GF-D8 (cell line): ENCODE measurements at regions not wholly inside any gene's neighbourhood (a gene's known extent, or its start where the extent isn't known, plus 50 kb on each side); places are given as distances from the start of the nearest gene placed in this dataset.

Experiments used
- DNase-seq: peaks from one replicate; lab custom pipeline; 2025; lab: John Stamatoyannopoulos, UW

DNA sequence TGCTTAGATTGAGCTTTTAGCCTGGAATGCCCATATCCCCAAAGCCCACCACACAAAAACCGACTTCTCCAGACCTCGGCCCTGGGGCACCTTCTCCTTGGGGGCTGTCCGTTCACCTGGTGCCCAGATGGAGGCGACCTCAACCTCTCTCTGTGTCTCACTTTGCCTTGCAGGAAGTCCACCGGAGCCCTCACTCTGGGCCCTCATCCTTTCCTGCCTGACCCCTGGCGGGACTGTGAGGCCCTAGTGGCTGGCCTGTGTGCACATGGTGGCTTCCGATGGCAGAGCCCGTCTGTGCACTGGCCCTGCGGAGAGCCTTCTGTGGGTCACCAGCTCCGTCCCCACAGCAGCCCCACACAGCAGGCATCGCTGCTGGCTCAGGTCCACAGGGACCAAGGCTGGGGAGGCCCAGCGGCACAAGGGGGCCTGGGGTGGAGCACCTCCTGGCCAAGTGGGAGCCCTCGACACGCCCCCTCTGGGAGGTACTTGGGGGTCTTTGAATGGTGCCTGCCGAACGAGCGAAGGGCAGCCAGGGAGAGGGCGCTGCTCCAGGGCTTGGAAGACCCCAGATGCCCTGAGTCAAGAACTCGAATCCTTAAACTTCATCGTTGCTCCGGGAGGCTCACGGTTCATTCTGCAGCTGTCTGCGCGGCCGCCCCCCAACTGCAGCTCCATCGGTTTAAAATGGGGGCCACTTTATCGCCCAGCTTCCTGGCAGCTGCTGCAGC is 97.2 kb upstream of the ADRA2C start:
- DNase-seq, result no peak

DNA sequence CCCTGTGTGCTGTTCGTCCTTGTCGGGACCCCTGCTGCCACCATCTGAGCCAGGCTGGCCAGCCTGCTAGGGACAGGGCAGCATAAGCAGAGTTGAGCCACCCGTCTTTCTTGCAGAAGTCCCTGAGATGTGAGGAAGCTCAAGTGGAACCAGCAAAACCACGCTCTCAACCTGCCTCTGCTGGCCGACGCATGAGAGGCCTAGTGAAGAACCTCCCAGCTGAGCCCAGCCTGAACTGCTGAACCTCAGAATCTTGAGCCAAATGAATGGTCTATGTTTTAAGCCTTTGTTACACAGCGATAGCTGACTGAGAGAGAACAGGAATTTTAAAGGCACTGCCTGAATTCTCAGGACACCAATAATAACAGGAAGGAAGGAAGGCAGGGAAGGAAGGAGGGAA is 98.9 kb upstream of the ADRA2C start:
- DNase-seq, result no peak

DNA sequence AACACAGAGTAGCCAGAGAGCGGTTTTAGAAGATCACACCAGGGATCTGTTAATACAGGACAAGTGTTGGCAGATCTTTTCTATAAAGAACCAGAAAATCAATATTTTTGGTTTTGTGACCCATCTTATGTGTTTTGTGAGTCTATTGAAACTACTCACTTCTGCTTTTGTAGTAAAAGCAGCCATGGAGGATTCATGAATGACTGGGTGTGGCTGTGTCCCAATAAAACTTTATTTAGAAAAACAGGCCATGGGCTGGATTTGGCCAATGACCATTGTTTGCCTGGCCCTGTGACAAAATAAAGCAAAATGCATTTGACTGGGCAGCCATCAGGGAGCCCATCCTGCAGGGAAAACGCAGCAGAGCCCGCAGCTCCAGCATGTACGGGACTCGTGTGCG is 99.9 kb upstream of the ADRA2C start:
- DNase-seq, result no peak

DNA sequence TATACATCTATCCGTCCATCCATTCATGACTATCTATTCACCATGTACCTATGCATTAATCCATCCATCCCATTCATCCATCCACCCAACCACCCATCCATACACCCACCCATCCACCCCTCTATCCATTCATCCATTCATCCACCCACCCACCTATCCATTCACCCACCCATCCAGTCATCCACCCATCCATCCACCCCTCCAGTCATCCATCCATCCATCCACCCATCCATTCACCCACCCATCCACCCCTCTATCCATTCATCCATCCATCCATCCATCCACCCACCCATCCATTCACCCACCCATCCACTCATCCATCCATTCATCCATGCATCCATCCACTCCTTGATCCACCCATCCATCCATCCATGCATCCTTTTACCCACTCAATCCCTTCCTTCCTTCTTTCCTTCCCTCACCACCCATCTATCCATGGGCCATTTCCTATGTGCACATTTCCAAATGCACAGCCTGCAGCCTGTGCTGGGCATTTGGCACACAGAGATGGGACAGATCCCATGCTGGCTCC is 100.8 kb upstream of the ADRA2C start:
- no peak for DNase-seq

DNA sequence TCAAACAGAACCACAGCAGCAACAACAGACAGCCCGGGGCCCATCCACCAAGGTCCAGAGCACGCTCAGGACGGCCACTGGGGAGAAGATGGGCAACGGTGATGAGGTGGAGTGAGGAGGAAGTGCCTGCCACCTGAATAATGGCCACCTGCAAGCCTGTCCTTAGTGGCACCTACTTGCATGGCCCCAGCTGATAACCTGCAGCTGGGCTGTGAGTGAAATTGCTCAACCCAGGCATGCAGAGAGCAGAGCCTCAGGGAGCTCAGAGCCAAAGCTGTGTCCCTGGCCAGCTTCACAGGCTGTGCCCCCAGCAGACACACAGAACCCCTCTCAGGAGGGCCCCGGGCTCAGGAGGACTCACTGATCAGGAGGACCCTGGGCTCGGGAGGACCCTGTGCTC is 102.4 kb upstream of the ADRA2C start:
- no peak for DNase-seq

DNA sequence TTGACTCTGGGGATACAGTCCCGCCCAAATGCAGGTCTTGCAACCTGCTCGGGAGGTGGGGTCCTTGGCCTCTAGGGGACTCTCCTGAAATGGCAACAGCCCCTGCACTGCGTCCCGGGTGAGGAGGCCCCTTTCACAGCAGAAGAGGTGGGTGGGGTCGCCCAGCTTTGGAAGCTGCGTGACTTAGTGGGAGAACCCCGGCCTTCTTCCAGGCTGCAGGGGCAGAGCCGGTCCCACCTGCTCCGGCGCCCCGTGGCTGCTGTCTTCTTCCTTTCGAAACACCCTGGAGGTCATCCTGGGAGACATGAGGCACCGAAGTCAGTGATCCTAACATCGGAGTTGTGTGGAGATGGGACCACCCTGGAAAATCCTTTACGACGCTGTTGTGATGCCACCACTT is 103.7 kb upstream of the ADRA2C start:
- no peak for DNase-seq

DNA sequence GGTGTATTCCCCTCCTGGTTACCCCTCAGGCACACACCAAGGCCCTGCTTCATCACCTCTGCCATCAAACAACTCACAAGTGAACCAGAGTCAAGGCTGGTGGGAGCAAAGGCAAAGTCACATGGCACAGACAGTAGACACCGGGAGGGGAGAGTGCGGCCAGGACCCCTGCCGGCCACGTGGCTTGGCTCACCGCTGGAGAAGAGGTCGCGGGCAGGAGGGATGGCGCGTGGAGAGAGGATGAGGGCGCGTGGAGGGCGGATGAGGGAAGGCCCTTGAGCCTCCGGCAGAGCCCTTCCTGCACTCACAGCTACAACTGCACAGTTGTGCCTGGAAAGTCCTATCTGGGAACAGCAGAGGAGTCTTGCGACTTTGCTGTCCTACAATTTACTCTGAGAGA is 104.2 kb upstream of the ADRA2C start:
- DNase-seq, result no peak

DNA sequence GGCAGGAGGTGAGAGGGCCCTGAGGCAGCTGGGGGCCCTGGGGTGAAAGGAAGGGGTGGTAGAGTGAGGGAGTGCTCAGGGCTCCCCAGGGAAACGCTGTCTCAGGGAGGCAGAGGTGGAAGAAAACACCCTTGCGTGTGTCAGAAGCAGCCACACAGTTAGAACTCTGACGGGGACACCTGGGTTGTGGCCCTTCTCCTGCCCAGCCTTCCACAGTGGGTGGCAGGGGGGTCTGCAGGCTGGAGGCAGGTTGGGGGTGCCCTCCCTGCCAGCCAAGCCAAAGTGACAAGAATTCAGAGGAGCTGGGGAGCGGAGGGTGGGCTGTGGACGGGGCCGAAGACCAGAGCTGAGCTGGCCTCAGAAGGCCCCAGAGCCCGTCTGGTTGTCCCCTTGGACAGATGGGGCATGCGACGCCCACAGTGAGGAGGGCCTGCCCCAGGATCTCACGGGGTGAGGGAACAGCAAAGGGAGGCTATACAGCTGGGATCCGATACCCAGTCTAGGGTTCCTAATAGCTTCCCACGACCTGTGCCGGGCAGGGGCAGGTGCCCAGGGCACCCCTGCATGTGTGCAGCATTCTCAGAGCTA is 105.2 kb upstream of the ADRA2C start:
- no peak for DNase-seq

DNA sequence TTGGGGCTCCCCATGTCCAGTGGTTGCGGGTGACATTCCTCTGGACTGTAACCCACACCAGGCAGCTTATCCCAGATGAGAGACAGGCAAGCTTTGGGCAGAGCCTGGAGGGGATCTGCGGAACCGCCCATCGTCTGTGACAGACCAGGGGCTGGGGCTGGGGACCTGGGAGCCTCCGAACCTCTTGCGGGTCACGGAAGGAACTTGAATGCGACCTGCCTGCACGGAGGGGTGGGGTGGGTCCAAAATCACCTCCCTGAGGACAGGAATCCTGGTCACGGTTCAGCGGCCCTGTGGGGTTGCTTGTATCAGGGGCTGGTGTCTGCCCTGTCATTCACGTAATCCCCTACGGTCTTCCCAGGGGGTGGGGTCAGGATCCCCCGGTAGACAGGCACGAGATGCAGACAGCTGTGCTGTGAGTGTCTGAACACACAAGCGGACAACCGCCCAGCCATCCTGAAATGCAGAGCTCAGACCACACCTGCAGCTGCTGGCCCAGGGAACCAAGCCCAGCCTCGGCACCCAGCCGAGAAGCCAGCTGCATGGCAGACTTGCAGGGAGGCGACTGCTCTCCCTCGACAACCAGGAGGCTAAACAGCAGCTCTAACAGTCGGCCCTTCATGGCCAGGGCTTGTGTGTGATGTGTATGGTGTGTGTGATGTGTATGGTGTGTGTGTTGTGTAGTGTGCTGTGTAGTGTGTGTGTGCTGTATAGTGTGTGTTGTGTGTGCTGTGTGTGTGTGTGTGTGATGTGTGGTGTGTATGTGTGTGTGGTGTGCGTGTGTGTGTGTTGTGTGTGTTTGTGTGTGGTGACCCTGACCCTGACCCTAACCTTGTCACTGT is 105.9 kb upstream of the ADRA2C start:
- DNase-seq, result no peak

DNA sequence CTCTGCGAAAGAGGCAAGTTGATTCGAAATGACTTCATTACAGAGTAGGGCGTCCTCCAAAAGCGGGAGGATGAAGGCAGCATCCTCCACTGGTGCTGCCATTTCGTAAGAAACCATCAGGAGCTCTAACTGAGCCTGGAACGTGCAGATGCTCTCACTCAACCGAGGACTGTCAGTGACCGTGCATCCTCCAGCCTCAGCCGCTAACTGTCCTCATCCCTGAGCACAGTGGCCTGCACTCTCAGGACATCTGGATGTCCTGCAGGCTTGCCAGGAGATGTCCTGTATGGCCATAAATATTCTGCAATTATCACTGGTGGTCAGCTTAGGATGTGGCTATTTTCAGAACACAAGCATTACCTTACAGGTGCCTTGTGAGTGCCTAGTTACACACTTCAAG is 107.1 kb upstream of the ADRA2C start:
- no peak for DNase-seq

DNA sequence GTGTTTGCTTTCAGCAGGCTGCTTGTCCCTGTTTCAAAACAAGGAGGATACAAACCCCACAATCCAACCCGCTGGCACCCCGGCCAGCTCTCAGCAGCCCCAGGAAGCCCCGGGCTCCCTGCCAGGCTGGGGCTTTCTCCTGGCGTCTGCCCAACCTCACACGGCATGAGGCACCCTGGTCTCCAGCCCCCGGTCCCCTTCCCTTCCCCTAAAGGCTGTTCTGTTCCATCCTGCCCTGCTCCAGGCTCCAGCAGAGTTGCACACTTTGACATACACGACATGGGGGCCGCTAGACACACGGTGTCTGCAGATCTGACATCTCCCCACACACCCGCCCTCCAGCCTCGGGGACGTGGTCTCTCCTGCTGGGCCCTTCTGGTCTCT is 107.7 kb upstream of the ADRA2C start:
- no peak for DNase-seq

DNA sequence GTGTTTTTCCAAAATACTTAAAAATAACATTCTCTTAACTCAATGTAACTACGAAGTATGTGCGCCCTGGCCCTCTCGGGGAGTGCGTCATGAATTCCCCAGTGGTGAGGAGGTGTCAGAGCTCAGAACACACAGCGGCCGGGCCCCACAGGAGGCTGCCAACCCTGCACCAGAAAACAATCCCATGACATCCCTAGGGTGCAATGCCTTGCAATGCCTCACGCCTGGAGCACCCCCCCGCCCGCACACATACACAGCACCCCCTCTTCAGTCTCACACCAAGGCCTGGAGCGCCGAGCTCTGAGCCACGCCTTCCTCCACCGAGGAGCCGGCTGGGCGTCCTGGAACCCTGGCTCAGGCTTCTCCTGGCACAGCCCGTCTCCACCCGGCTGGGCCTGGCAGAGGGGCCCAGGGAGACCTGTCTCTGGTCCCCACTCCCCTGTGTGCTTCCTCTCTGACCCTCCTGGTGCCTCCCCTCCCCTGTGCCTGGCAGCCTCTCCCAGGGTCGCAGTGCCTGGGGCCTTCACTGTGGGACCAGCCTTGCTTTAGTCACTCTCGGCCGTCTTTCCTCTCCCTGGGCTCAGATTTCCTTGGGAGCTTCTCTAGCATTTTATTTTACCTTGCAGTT is 108.2 kb upstream of the ADRA2C start:
- no peak for DNase-seq

DNA sequence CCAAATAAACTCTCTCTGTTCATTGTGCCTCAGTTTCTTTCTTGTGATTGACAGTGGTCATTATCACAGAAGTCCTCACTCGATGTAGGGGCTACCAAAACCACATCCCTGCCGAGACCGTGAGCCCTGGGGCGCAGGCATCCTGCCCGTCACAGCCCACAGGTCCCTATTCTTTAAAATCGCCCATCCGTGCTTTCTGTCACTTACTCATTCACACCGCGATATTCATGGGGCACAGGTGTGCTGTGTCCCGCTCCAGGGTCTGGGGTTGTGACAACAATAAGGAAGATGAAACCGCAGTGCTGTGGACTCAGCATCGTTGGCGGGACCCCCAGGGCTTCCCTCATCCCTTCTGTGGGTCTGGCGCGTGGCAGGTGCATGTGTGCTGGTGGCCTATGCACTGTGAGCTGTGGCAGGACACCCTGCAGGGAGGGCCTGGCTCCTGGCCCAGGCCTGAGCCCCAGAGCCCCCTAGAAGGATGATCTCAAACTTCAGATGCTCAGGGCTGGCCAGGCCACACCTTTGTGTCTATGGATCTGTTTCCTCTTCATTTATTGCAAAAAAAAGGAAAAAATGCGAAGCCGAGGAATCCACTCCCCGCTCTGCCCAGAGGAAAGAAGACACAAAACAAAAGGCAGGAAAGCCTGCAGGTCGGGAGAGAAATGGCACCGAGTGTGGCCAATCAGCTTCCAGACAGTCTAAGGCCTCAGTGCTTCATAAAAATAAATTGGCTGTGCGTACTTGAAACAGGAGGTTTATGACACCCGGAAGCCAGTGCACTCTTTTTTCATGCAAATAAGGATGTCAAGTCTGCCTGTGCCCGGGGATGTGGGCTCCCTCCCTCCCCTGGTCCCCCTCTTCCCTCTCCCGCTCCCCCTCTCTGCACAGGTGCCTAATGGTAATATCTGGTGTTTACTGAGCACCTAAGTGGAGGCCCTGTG is 109.5 kb upstream of the ADRA2C start:
- DNase-seq, result no peak

DNA sequence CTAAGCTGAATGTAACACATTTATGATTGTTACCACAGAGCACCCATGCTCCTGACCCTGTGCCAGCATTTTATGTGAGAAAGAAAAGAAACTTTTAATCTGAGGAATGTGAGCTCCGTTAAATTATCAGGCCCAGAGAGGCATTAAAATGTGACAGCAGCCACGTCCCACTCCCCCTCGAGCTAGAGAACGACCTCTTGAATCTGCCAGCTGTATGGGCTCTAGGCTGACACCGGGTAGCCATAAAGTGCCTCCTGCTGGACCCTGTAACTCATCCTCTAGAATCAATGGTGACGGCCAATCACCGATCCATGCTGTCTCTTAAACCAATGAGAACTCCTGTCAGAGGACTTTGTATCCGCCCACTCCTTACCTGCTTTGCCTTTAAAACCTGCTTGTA is 110.2 kb upstream of the ADRA2C start:
- no peak for DNase-seq

DNA sequence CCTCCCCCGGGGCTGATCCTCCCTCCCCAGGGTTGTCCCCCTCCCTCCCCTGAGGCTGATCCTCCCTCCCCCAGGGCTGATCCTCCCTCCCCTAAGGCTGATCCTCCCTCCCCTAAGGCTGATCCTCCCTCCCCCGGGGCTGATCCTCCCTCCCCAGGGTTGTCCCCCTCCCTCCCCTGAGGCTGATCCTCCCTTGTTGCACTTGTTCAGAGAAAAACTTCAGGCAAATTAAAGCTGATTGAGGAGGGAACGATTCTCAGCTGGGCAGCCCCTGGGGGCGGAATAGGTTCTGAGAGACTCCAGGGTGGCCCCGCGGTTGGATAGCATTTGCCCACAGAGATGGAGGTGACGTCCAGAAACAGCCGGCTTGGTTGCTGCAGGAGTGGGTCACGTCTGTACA is 110.7 kb upstream of the ADRA2C start:
- no peak for DNase-seq

DNA sequence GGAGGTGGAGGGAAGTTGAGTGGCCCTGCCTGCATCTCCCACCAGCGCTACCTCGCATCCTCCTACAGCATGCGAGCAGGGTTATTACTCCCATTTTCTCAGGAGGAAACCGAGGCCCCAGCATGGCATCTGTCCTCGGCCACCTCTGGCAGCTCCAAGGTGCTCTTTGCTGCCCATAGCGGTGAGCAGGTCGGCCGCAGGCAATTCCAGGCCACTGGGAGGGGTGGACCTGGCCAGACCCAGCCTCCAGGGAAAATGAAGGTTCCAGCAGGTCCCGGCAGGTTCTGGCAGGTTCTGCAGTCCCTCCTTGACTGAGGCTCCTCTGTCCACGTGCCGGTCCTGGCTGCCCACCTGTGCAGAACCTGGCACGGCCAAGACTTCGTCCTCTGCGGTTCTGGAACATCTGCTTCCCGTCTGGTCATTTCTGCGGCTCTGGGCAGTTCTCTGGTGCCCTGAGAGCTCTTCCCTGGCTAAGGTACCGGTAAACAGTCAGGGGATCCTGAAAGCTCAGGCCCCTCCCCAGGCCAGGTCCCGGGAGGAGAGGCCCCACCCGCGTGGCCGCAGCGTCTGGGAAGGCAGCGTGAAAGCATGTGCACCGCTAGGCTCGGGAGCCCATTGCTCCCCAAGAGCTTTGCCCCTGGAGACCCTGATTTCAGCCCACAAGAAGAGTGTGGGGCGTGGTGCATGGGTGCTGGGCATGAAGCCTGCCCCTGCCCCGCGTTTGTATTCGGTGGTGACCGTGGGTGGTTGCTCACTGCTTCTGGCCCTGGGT is 112.0 kb upstream of the ADRA2C start:
- DNase-seq, result no peak

DNA sequence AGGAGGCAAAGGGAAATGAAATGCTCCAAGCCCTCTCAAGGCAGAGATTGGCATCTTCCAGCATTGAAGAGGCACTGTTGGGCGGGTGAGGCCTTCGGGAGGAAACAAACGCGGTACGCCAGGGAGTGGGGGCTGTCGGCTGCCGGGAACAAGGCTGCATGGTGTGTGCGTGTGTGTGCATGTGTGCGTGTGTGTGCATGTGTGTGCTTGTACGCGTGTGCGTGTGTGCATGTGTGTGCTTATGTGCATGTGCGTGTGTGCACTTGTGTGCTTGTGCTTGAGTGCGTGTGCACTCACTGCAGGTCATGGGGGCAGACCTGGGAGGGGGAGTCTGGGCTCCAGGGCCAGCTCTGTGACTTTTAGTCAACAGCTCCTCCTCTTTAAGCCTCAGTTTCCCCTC is 113.6 kb upstream of the ADRA2C start:
- DNase-seq, result no peak

DNA sequence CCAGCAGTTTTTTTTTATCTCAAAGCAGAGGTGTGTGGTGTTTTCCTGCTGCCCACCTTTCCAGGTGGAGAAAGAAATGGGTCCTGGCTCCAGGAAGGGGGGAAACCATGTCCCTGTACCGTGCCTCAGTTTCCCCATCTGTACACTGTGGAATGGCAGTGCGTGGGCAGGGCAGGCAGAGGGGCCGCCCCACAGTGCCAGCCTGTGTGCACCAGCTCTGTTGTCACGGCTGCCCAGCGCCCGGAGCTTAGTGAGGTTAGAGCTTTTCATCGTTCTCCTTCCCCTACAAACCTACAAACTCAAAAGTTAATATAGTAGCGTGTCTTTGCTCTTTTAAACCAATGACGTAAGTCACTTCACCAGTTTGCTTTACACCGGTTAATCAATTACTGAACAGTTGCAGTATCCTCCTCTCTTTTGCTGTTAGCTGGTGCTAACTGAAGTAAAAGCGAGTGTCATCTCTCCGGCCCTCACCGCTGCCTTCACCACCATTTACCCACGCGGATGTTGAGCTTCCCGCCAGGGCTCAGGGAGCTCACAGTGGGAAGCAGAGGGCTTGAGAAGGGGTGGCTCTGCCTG is 114.8 kb upstream of the ADRA2C start:
- no peak for DNase-seq

DNA sequence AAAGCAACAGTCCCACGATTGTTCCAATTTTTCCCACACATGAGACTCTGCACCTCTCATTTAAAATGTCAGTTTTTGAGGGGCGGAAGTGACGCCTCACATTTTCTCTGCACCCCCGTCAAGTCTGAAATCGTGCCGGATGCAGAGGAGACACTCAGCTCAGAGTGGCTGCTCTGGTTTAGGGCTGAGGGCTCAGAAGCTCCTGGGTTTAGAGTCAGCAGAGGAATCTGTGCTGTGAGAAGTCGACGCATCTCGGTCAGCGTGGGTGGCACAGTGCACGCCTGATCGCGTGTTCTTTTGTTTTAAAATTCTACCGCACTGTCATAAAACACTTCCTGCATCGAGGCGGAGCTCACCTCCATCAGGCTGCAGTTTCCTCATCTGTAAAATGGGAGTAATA is 116.7 kb upstream of the ADRA2C start:
- no peak for DNase-seq

DNA sequence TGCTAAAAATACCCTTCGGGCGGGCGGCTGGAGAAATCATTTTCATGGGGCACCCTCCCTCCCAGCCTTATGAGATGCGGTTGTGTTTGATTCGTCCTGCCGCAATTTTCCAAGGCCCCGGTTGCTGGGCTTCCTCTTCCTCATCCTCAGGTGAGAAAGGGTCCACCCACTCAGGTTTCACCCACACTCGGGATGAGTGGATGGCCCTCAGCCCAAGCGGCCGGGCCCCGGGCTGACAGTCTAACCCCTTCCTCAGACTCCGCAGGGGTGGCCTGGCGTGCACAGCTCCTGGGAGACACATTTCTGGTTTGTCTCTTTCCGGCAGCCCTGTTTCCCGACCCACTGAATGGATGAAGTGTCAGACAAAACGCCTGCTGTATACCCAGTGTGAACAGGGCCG is 116.5 kb upstream of the LRPAP1 start:
- no peak for DNase-seq
